Tibial nerve (tissue), 4 donors: ENCODE measurements at regions not wholly inside any gene's neighbourhood (a gene's known extent, or its start where the extent isn't known, plus 50 kb on each side); places are given as distances from the start of the nearest gene placed in this dataset.

Experiments
- DNase-seq, 2 donors: peaks; one replicate each; pipeline ENCODE4 v3.0.0-alpha.2; 2019; ENCODE audit warnings: low spot score in 2 of 2
- H3K27ac ChIP-seq, 4 donors: fragments of 200-600 bp; sonication (generic) in 3 of 4; one replicate each; pipeline ENCODE4 v1.5.1; 2017 to 2019; ENCODE audit warnings: mild to moderate bottlenecking in 1 of 4
- H3K27me3 ChIP-seq, 2 donors: fragments of 200-600 bp; sonication (generic) in 1 of 2; one replicate each; pipeline versions ENCODE4 v1.5.1 to v1.6.0; 2017 to 2019
- H3K36me3 ChIP-seq, 3 donors: fragments of 200-600 bp; sonication (generic); one replicate each; pipeline ENCODE4 v1.5.1; 2018 to 2019
- H3K4me1 ChIP-seq, 4 donors: fragments of 200-600 bp; sonication (generic) in 3 of 4; one replicate each; pipeline ENCODE4 v1.5.1; 2017 to 2019
- H3K4me3 ChIP-seq, 4 donors: fragments of 200-600 bp; sonication (generic) in 3 of 4; one replicate each; pipeline ENCODE4 v1.5.1; 2017 to 2019; ENCODE audit warnings: mild to moderate bottlenecking in 1 of 4, moderate library complexity in 1 of 4
- H3K9me3 ChIP-seq, 4 donors: fragments of 200-600 bp; sonication (generic) in 3 of 4; one replicate each; pipeline ENCODE4 v1.5.1; 2017 to 2019
- CTCF ChIP-seq, 5 experiments: fragments of 200-600 bp in 3 of 5; fragments of 450-650 bp in 2 of 5; sonication (generic) in 3 of 5; IDR thresholded peaks; one replicate each; pipeline ENCODE4 v1.5.1; 2016 to 2019; ENCODE audit warnings: antibody characterized with exemption in 5 of 5, mild to moderate bottlenecking in 3 of 5, moderate library complexity in 2 of 5
- EP300 ChIP-seq, 2 donors: sonication (generic); formaldehyde crosslinking; IDR thresholded peaks; one replicate each; pipeline ENCODE4 v1.6.1; 2017; ENCODE audit warnings: antibody characterized with exemption in 2 of 2, mild to moderate bottlenecking in 1 of 2
- POLR2A ChIP-seq, 2 donors: fragments of 450-650 bp; IDR thresholded peaks; one replicate each; pipeline ENCODE4 v1.6.1; 2017; ENCODE audit warnings: antibody characterized with exemption in 2 of 2, mild to moderate bottlenecking in 2 of 2, moderate library complexity in 2 of 2
- WGBS, 2 donors: methylation state at CpG; one replicate each; pipeline ENCODE4 v1.1.5; 2018; 5-methylcytosine and 5-hydroxymethylcytosine counted together

DNA sequence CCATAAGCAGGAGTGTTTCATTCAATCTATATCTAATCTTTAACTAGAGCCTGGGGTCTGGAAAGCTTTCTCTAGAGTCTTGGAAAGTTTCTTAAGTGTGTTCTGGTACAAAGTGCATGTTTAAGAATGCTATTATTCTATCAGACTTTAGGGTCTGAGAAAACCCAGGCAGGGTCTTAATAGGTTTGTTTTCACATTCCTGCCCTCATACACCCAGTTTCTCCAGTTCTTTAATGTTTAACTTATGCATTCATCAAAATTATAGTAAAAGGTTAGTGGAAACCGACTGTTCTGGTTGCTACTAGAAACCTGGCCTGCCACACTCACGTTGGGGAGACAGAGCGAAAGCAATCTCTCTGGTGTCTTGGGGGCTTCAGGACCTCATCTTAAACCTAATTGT is 102.9 kb upstream of the WDR72 start:
- no peak overlapping the region for H3K27ac ChIP-seq
- H3K4me1 ChIP-seq, result no peaks in the 10 kb centered on the region
- 79 to 83% methylated on average over 3 of the region's 3 CpGs for WGBS, 2 donors
- TF ChIP-seq POLR2A (IDR thresholded peaks at IDR 0.05) (no peak), EP300 (IDR thresholded peaks at IDR 0.05) (no peak), CTCF (IDR thresholded peaks at IDR 0.05) (no peak)
- H3K36me3 ChIP-seq, result no peaks in the 10 kb centered on the region
- no peaks in the 10 kb centered on the region for H3K27me3 ChIP-seq
- H3K9me3 ChIP-seq, result no peaks in the 10 kb centered on the region
- H3K4me3 ChIP-seq, result no peak overlapping the region
- DNase-seq, result no peak

DNA sequence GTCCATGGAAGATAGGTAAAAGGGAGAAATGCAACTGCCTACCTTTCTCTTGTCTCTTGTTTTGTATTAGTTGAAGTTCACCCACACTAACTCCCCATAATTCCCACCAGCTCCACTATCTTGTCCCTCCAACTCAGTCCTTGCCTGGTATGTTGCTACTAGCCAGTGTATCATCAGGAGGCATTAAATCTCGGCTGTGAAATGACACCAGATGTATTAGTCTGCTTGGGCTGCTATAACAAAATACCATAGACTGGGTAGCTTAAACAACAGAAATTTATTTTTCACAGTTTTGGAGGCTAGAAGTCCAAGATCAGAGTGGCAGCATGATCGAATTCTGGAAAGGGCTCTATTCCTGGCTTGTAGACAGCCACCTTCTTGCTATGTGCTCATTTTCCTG is 102.3 kb upstream of the WDR72 start:
- no peak overlapping the region for H3K4me3 ChIP-seq
- H3K36me3 ChIP-seq, result no peaks in the 10 kb centered on the region
- H3K9me3 ChIP-seq, result no peaks in the 10 kb centered on the region
- H3K27ac ChIP-seq, result no peak overlapping the region
- TF ChIP-seq POLR2A (IDR thresholded peaks at IDR 0.05) (no peak), EP300 (IDR thresholded peaks at IDR 0.05) (no peak), CTCF (IDR thresholded peaks at IDR 0.05) (no peak)
- no peaks in the 10 kb centered on the region for H3K4me1 ChIP-seq
- WGBS, 2 donors, result 76% methylated on average over 2 of the region's 2 CpGs
- DNase-seq, result no peak
- no peaks in the 10 kb centered on the region for H3K27me3 ChIP-seq

DNA sequence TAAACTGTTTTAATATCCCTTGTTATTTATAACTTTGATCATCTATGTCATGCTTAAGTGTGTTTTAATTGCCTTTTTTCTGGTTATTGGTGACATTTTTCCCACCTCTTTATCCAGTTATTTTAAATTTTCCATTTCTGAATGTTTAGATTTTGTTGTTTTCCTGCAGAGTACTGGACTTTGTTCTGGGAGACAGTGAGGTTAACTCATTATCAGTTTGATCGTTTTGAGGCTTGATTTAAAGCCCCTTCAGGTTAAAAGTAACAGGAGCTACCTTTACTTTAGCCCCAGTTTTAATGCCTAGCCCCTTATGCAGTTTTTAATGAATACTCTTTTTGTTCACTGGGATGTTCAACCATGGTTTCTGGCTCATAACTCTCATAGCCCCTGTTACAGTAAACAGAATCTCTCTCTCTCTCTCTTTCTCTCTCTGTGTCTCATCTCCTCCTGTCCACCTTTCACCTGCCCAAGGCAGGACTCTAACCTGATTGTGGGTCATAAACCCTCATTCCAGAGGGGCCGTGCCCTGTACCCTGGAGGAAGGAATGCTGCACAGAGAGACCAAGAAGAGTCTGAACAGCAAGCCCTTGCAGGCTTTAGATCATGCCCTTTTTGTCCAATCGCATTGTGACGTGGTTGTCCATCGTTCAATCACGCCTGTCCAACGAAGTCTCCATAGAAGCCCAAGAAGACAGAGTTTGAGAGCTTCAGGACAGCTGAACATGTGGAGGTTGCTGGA is 91.8 kb upstream of the WDR72 start:
- H3K4me3 ChIP-seq, result no peak overlapping the region
- no peak for TF ChIP-seq EP300 (IDR thresholded peaks at IDR 0.05)
- no peak for TF ChIP-seq POLR2A (IDR thresholded peaks at IDR 0.05)
- no peak for TF ChIP-seq CTCF (IDR thresholded peaks at IDR 0.05)
- H3K27me3 ChIP-seq, result no peaks in the 10 kb centered on the region
- peaks cover 0 to 22% (median 2%) of the 10 kb centered on the region in 4 donors for H3K9me3 ChIP-seq
- no peak for DNase-seq
- H3K27ac ChIP-seq, result no peak overlapping the region
- no peaks in the 10 kb centered on the region for H3K4me1 ChIP-seq
- 79 to 81% methylated on average over 7 of the region's 7 CpGs for WGBS, 2 donors
- no peaks in the 10 kb centered on the region for H3K36me3 ChIP-seq

- Histone ChIP-seq H3K4me1 (no peaks in the 10 kb centered on the region), H3K36me3 (no peaks in the 10 kb centered on the region), H3K27me3 (no peaks in the 10 kb centered on the region), H3K27ac (no peak overlapping the region), H3K9me3 (peaks cover 0 to 7% (median 2%) of the 10 kb centered on the region in 4 donors), H3K4me3 (no peak overlapping the region)
- WGBS, 2 donors, result 94 to 97% methylated on average over 2 of the region's 2 CpGs
- TF ChIP-seq EP300 (IDR thresholded peaks at IDR 0.05) (no peak), CTCF (IDR thresholded peaks at IDR 0.05) (no peak), POLR2A (IDR thresholded peaks at IDR 0.05) (no peak)
- DNase-seq, result no peak
Measured at GRCh38 chr15:53847745-53848144, 88.3 kb upstream of the WDR72 start.

DNA sequence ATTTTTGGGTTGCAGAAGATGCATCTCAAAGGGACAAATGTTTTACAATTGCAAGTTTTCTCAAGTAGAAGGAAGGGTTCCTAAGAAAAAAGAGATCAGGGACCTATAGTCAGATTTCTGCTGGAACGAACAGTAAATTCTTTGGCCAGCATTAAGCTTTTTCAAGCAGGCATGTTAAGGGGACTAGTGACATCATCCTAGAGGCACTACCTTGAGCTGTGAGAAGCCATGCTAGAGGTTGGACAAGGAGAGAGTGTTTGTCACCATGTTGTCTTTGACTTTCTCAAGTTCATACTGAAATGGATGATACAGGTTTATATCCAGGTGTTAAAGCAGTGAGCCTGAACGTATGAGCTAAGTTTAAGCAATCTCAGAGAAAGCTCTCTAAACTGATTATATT is 85.2 kb upstream of the WDR72 start:
- no peak overlapping the region for H3K27ac ChIP-seq
- no peak for TF ChIP-seq CTCF (IDR thresholded peaks at IDR 0.05)
- TF ChIP-seq POLR2A (IDR thresholded peaks at IDR 0.05), result no peak
- TF ChIP-seq EP300 (IDR thresholded peaks at IDR 0.05), result no peak
- no peak overlapping the region for H3K4me3 ChIP-seq
- H3K36me3 ChIP-seq, result no peaks in the 10 kb centered on the region
- DNase-seq, result no peak
- H3K27me3 ChIP-seq, result no peaks in the 10 kb centered on the region
- H3K4me1 ChIP-seq, result no peaks in the 10 kb centered on the region
- H3K9me3 ChIP-seq, result peaks cover 0 to 7% (median 2%) of the 10 kb centered on the region in 4 donors
- 61 to 81% methylated on average over 2 of the region's 2 CpGs for whole genome bisulfite sequencing, 2 donors
